LoVo (cell line): ENCODE measurements at regions not wholly inside any gene's neighbourhood (a gene's known extent, or its start where the extent isn't known, plus 50 kb on each side); places are given as distances from the start of the nearest gene placed in this dataset.

Experiments used
- DNase-seq: peaks from one replicate; pipeline ENCODE4 v3.0.0-alpha.2; 2016; ENCODE audit warnings: low spot score

DNA sequence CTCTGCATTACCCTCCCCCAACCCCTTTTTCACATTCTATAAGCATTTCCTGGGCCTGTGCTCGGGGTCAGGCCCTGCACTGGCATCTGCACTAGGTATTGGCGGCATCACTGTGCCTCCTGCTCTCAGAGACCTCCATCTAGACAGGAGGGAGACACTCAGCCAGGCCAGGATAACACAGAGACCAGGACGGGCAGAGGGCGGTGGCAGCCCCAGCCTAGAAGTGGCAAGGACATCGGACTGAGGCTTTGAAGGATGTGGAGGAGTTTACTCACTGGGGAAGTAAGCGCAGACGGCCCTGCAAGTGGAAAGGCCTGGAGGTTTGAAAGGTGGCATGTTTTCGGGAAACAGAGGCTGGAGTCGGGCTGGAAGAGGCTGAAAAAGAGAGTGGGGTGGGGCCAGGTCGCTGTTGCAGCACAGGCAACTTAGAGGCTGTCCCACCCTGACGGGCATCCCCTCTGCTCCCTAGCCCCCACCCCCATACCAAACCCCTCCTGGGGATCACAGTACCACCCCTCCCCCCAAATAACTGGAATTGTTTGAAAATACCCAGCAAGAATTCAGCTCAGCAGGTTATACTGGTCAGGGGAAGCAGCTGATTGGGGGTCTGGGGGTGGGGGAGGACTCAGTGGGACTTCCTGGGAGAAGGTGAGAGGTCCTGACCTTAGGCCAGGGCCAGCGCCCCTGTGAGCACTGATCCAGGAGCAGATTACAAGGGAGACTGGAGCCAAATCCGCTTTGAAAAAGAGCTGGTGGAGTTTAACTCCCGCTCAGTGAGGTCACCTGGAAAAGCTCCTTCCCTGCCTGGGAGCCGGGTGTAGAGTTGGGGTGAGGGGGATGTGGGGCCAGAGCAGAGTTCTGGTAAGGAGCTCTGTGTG is 121.8 kb upstream of the WNT4 start:
- DNase-seq = no peak

GRCh38 chr1:22266141-22266540 is 123.2 kb upstream of the WNT4 start:
- no peak for DNase-seq

- DNase-seq = no peak
Measured at GRCh38 chr1:22267413-22268175, 124.7 kb upstream of the WNT4 start.

DNA sequence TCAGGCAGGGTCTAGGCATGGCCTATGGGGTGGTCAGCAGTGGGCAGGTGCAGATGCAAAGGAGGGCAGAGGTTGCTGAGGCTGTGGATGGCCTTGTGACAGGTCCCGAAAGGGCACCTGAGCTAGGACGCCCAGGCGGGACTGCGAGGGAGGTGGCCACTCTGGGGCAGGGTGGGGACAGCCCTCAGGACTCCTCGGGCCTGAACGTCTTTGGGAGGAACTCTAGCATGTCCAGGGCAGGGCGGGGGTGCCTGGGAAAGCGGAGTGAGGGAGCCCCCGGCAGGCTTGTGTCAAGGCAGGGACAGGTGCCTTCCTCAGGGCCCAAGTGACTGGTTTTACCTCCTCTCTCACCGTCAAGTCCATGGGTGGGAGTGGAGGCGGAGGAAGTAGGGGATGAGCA is 125.4 kb upstream of the WNT4 start:
- no peak for DNase-seq

DNA sequence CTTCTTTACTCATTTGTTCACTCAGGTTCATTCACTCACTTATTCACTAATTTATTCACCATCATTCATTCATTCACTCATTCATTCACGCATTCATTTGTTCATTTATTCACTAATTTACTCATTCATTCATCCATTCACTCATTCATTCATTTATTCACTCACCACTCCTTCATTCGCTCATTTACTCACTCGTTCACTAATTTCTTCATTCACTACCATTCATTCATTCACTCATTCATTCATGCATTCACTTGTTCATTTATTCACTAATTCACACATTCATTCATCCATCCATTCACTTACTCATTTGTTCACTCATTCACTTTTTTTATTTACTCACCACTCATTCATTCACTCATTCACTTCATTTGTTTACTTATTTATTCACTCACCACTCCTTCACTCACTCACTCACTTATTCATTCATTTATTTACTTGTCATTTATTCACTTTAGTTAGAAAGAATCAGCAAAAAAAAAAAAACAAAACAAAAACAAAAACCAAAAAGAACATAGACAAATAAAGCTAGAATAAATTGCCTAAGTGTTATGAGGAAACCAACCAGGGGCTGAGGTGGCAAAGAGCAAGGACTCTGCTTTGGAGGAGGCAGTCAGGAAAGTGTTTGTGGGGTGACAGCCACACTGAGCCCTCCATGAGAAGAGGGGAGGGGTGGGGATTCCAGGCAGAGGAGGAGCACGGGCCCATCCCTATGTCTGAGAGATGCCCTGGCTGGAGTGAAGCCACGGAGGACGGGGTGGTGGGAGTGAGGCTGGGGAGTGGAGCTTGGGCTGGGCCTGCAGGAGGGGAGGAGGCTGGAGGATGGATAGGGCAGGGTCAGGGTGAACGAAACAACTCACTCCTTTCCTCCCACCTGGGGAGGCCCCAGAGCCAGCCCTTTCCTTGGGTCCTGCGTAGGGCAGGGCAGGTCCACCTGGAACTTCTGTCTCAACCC is 129.2 kb upstream of the WNT4 start:
- no peak for DNase-seq

DNA sequence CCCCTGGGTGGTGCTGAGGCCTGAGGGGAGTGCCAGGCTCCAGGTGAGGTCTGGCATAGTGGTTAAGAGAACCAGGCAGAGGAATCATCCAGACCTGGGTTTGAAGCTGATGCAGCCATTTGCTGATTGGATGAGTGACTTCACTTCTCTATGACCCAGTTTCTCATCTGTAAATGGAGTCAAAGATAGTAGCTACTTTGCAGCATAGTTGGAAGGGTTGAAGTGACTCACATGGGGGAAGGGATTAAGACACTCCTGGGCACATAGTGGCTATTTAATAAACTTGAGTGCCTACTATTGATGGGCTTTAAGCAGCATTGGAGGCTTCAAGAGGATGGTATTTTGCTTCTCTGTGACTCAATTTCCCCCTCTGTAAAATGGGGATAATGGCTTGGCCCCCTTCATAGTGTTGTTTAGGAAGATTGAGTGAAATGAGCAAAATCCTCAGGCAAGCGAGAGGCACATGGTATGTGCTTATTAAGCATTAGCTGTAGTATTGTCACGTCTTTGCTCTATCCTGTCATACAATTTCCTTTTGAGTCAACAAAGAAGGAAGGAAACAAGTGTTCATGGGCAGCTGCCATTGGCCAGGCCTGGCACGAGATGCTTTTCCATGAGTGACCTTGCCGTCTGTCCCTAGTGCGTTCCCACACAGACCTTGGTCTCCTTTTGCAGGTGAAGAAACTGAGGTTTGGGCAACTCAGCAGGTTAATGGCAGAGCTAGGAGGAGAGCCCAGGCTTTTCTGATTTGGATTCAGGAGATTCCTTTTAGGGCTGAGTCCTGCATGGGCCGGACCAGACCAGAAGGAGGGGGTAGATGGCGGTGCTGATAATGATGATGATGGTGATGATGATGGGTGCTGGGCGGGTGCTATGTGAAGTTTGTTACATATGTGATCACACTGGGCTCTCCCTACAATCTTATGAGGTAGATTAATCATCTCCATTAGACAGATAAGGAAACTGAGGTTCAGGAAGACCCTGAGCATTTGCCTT is 131.1 kb upstream of the WNT4 start:
- DNase-seq = no peak

DNA sequence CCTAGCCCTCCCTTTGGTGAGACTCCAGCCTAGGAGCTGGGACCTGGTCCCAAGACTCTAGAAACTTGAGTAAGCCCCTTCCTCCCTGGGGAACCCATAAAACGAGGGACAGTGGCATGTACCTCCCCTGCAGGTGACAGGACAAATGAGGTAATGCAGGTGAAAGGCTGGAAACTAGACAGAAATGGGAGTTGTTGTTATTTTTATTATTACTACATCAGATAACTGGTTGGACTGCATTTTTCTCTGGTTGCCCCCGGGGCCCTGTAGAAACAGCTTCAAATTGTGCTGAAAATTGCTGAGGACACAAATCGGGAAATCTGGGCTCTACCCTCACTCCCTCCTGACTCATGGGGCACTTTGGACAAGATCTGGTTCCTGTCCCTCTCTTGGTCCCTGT is 132.3 kb upstream of the WNT4 start:
- DNase-seq = no peak

DNA sequence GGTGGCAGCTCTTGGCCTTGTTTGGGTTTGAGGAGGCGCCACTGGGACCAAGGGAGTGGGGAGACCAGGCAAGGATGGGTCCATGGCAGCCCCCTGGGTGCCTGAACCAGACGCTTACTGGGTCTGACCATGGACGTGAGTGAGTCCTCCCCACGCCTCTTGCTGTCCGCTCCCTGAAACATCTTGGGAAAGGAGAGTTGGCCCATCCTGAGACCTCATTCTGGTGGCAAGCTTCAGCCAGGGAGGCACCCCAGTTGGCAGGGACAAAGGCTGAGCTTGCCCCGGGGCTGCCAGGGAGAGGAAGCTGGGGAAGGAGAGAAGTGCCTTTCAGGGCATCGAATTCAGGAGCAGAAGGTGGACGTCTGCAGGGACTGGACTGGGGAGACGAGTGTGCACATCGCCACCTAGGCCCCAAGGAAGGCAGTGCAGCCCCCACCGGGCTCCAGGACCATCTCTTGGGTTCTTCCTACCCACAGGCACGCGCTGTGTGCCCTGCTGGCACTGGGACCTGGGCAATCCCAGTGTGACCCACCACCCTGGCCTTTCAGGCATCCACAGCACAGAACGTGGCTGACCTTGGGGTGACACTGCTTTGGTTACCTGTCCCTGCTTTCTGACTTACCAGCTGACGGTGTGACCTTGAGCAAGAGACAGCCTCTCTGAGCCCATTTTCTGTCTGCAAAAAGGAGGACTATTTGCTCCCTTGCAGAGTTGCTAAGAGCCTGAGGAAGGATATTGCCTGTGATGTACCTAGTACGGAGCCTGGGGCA is 132.9 kb upstream of the WNT4 start:
- DNase-seq = peak; percentile 46

DNA sequence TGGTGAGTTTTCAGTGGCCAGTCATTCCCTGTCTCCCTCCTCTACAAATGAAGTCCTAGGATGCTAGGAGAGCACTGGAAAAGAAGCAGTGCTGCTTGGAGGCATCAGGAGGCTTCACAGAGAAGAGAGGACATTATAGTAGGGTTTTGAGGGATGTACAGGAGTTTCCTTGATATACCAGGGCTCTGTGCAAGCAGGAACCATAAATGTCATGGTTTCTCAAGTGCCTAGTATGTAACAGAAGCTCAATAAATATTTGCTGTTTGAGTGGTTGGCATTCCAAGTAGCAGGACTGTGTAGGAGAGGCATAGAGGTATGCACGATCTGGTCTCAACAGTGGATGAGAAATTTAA is 133.5 kb upstream of the WNT4 start:
- no peak for DNase-seq

DNA sequence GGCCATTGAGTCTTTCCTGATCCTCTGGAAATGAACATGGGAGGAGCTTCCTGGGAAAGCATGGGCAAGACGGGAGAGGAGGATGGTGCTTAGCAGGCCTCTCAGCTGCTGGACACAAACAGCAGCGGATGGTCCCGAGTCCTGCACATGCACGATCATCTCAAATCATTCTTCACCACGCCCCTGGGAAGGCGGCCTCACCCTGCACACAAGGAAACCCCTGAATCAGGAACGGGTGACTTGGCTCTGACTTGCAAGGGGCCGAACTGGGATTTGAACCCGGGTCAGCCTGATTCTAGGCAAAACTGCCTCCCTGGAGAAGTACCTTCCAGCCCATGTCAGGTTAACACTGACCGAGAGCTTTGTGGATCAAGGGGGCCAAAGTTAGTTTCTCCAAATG is 134.8 kb upstream of the WNT4 start:
- no peak for DNase-seq

GRCh38 chr1:22279735-22280134 is 136.8 kb upstream of the WNT4 start:
- DNase-seq = no peak

DNA sequence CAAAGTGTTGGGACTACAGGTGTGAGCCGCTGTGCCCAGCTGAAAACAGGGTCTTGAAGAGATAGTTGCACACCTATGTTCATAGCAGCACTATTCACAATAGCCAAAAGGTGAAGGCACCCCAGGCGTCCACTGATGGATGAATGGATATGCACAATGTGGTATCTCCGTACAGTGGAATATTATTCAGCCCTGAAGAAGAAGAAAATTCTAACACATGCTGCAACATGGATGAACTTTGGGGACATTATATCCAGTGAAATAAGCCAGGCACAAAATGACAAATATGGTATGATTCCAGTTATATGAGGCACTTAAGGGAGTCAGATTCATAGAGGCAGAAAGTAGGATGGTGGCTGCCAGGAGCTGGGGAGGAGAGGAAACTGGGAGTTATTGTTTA is 137.6 kb upstream of the WNT4 start:
- DNase-seq = no peak

DNA sequence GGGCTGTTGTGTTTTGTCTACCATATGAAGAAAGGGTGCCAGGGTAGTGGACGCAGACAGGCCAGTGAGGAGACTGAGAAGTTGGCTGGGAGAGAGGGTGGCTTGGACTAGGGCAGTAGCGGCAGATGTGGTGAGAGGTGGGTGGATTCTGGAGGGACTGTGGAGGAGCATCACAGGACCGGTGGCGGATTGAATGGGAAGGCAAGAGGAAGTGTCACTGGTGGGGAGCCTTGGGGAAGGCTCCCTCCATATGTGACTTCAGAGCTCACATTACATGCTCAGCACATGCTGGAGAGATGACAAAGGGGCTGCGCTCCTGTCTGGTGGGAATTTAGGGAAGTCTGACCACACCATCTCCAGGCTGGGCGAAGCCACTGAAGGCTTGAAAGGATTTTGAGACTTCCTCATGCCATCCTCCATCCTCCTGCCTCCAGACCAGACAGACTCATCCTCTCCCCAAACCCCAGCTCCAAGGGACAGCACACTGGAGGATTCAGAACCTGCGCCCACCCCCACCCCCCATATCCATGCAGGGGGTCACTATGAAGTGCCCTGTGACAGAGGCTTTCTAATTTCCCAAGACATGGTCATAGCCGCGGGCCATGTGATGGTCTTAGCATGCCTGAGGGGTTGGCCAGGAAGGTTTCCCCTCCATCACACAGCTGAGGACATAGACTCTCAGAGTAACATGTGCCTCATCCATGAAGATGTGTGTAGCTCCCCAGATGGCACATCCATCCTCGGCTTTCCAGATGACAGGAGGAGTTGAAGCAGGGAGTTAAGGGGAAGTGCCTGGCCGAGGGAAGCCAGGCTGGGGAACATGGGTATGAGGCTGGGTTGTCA is 138.8 kb upstream of the WNT4 start:
- no peak for DNase-seq

- no peak for DNase-seq
Measured at GRCh38 chr1:22282364-22282995, 139.6 kb upstream of the WNT4 start.

DNA sequence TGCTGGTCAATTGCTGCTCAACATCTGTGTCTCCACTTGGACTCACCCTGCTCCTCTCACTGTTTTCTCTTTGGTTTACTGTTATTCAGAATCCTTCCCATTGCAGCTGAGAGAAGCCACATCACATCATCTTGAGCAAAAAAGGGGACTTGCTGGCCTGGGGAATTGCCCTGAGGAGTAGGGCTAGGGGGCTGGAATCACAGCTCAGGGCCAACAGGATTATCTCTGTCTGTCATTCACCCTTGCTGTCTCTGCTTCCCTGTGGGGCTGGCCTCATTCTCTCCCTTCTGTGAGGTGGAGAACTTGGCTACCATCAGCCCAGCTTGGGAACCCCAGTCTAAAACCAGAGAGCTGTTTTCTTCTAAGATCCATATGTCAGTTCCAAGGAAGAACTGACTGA is 140.7 kb upstream of the WNT4 start:
- DNase-seq = no peak

GRCh38 chr1:22284236-22284635 is 141.3 kb upstream of the WNT4 start:
- no peak for DNase-seq

GRCh38 chr1:22284906-22285548 is 142.1 kb upstream of the WNT4 start:
- DNase-seq = no peak
